ENCODE measurements at regions not wholly inside any gene's neighbourhood (a gene's known extent, or its start where the extent isn't known, plus 50 kb on each side); places are given as distances from the start of the nearest gene placed in this dataset.
A peak's percentile ranks its signal among the peaks of the same experiment; 100 is the strongest.
"Not testable (repeated sequence)": the region's sequence is repeated elsewhere in the genome, so short reads cannot be mapped to it uniquely, and the experiment has no call there.

GRCh38 chr5:40453689-40454088 lies 226.0 kb upstream of the PTGER4 start:
- DNase-seq, result no peak

DNA sequence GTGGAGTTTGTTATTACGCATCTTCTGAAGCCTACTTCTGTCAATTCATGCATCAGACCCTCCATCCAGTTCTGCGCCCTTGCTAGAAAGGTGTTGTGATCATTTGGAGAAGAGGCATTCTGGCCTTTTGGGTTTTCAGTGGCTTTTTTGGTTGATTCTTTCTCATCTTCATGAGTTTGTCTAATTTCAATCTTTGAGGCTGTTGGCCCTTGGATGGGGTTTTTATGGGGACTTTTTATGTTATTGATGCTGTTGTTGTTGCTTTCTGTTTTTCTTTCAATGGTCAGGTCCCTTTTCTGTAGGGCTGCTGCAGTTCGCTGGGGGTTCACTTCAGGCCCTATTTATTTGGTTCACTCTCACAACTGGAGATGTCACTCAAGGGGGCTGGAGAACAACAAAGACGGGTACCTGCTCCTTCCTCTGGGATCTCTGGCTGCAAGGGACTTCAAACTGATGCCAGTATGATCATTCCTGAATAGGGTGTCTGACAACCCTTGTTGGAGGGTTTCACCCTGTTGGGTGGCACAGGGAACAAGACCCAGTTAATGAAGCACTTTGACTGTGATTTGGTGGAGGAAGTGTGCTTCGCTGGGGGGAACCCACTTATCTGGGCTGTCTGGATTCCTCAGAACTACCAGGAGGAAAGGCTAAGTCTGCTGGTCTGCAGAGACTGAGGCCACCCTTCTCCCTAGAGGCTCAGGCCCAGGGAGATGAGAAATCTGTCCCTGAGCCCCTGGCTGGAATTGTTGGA lies 226.7 kb upstream of the PTGER4 start:
- no peak for DNase-seq

- DNase-seq, result no peak
Measured at GRCh38 chr5:40447438-40447837, 232.3 kb upstream of the PTGER4 start.

DNA sequence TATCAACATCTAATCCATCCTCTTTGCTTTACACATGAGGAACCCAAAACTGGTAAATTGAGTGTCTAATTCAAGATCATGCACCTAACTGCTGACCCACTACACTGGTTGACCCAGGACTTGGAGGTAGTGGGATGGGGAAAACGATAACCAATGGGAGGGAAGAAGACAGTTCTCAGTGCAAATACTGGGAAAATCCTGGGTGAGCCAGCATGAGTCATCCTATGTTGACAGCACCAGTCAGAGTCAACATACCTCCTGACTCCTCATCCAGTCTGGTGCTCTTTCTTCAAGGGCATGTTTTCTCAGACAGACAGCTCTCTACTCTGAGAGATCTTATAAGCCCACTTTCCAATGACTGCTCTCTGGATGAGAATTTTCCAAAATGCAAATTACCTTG lies 232.8 kb upstream of the PTGER4 start:
- no peak for DNase-seq

GRCh38 chr5:40442346-40442745 lies 237.4 kb upstream of the PTGER4 start:
- DNase-seq, result peak; percentile 19

- peak; percentile 53 for DNase-seq
Measured at GRCh38 chr5:40441733-40442132, 238.0 kb upstream of the PTGER4 start.

DNA sequence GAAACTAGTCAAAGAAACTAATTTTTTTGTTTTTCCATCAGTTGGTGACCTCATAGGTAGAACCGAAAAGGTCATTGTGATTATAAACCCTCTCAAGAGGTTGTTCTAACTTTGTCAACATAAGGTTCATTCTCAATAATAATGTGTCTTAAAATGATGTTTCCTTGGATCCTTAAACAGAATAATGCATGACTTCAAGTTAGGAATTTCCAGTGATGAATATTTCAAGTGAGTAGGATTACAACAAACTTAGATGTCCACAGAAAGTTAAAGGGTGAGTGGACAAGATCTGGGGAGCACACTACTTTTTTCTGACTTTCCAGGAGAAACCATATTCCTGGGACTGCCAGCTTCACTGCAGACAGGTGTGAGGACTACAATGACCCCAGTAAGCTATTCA lies 239.0 kb upstream of the PTGER4 start:
- no peak for DNase-seq

GRCh38 chr5:40439103-40439502 lies 240.6 kb upstream of the PTGER4 start:
- peak; percentile 49 for DNase-seq

- not testable (repeated sequence) for DNase-seq
Measured at GRCh38 chr5:40438646-40439045, 241.1 kb upstream of the PTGER4 start.

- peak; percentile 54 for DNase-seq
Measured at GRCh38 chr5:40437452-40437861, 242.3 kb upstream of the PTGER4 start.

DNA sequence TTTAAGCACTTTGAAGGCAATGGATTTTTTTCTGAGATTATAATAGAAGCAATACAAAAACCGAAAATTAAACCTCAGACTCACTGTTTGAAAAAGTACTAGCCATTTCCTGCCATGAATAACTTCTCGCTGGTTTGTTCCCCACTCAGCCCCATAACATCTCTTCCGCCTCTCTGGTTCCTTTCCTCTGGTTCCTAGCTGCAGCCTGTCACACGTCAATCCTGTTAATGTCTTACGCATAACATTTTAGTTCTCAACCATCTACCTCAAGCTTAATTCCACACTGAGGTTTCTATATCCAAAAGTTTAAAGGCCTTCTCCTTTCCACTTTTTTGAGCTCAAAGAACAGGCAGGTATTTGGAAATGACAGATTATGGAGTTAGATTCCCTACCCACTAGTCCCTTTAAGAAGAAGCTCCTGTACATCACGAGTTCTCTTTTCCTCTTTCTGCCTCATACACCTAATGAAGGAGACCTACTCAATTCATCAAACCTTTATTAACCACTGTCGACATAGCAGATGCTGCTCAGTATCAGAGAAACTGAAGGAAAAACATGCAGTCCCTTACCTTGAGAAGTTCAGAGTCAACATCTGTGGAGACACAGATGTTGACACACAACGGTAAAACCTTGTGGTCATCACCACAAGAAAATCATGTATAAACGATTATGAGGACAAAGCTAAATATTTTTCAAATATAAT lies 243.0 kb upstream of the PTGER4 start:
- DNase-seq, result peak; percentile 66

- not testable (repeated sequence) for DNase-seq
Measured at GRCh38 chr5:40435706-40436105, 244.0 kb upstream of the PTGER4 start.

DNA sequence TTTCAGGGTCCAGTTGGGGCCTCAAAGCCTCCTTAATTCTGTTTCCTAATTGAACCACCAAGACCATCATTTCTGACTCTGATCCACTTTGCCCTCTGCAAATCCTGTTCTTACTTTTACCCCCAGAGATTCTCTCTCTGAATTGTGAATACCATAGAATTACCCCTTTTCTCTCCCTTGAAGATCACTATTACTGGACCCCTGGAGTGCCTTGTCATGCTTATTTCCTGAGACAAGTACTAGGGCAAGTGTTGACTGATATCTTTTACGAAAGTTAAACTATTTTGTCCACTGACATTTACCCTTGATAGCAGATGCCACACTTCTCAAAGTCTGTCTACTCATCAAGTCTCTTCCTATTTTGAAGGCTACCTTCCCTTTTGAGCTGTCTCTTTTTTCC lies 246.9 kb upstream of the PTGER4 start:
- no peak for DNase-seq

- no peak for DNase-seq
Measured at GRCh38 chr5:40431734-40432133, 248.0 kb upstream of the PTGER4 start.

DNA sequence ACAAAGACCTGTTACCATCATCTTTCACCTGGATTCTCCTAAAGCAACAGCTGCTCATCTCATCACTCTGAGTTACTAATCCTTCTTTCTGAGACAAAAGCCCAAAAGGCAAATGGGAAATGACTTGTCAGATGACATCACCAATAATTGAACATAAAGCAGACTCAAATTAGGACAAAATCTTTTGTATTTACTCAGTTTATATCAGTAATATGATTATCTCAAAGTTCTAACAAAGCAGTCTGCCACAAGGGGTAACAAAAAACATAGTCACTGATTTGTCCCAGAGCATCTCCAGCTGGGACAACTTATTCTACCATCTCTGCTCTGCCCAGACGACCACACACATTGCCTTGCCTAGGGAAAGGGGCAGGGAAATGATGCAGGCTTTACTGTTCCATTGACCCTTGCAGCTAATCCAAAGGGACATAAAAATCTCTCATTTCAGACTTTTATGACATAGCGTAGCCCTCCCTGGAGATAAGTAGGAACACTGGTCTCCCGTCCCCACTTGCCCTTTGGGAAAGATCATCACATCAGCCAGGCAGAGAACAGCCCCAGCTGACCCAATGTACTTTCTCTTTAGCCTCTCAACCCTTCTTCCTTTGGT lies 249.5 kb upstream of the PTGER4 start:
- no peak for DNase-seq

DNA sequence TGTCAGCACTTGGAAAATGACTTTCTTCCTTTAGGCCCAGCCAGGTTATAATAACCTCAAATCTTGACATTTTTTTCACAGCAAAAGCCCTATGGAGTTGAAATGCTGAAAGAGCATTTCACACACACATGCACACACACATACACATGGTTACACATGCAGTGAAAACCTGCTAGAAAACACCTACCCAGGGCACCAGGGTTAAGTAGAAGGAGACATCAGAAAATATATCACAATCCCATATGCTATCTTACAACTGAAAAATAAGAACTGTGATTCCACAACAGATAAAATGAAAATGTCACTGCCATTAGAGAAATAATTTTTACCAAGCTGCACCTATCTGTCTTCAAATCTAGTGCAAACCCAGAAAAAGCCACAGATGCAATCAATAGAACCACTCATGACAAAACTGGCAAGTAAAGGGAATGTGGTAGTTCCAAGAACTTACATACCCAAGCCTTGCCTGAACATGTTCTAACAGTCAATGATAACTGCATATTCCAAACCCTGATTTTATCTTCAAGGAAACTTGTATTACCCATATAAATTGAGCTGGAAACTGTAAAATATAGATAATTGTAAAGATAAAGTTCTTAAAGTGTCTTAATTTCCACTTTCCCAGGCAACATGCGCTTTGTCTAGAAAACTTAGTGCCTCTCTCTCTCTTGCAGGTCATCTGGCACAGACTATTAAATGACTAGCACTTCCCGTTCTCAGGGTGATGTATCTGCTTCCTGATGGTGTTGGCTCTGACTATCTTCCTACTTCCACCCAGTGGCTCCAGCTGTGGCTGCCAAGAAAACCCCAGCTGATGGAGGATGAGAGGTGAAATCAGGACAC lies 250.2 kb upstream of the PTGER4 start:
- peak; percentile 40 for DNase-seq

GRCh38 chr5:40428815-40429214 lies 250.9 kb upstream of the PTGER4 start:
- no peak for DNase-seq

DNA sequence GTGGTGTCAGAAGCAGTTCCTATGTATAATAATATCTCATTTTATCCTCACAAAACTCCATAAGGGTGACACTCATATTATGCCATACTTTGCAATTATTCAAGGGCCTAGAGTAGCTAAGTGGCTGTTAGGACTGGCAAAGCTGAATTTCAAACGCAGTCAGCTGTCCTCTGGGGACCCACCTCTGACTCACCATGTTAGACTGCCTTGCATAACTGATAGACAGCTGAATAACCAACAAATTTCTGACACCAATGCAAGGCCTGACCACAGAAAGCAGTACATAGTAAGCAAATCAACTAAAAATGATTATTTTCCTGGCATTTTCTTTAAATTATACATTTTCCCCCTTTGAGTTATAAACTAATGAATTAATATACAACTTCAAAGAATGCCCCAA lies 251.6 kb upstream of the PTGER4 start:
- DNase-seq, result no peak

DNA sequence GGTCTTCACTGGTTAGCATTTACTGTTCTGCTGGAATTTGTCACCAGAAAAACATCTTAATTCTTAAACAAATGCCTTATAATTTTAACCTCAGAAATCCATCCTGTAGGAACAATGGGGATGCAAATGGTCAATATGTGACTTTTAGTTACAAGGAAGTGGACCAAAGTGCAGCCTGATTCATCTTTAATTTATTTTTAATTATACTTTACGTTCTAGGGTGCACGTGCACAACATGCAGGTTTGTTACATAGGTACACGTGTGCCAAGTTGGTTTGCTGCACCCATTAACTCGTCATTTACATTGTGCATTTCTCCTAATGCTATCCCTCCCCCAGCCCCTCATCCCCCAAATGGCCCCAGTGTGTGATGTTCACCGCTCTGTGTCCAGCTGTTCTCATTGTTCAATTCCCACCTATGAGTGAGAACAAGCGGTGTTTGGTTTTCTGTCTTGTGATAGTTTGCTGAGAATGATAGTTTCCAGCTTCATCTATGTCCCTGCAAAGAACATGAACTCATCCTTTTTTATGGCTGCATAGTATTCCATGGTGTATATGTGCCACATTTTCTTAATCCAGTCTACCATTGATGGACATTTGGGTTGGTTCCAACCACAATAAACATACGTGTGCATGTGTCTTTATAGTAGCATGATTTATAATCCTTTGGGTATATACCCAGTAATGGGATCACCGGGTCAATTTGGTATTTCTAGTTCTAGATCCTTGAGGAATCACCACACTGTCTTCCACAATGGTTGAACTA lies 262.5 kb upstream of the PTGER4 start:
- not testable (repeated sequence) for DNase-seq

GRCh38 chr5:40416588-40416987 lies 263.1 kb upstream of the PTGER4 start:
- no peak for DNase-seq

GRCh38 chr5:40416098-40416497 lies 263.6 kb upstream of the PTGER4 start:
- DNase-seq, result no peak

GRCh38 chr5:40414922-40415321 lies 264.8 kb upstream of the PTGER4 start:
- DNase-seq, result no peak

Measured in CD4-positive, alpha-beta T cell treated with Interleukin-12 subunit alpha and Interleukin-12 subunit beta, for 1 hour (primary cell).